ENCODE measurements at regions not wholly inside any gene's neighbourhood (a gene's known extent, or its start where the extent isn't known, plus 50 kb on each side); places are given as distances from the start of the nearest gene placed in this dataset.
"Not testable (repeated sequence)": the region's sequence is repeated elsewhere in the genome, so short reads cannot be mapped to it uniquely, and the experiment has no call there.

DNA sequence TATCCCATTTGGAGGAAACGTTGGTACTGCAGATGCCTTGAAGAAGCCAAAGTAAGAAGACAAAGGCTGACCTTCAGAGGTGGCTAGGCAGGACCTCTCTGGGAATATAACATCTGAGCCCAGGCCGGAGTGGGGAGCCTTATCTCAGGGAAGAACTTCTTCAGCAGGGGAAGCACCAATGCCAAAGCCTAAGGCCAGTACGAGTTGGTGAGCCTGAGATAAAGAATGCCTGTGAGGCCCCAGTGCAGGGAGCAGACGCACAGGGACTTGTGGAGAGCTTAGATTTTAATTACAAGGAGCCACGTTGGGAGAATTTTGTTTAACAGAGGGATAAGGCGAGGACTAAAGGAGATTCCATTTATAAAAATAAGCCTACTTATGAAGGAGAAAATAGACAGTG lies 468.8 kb upstream of the RUNX1 start:
- DNase-seq = no peak

DNA sequence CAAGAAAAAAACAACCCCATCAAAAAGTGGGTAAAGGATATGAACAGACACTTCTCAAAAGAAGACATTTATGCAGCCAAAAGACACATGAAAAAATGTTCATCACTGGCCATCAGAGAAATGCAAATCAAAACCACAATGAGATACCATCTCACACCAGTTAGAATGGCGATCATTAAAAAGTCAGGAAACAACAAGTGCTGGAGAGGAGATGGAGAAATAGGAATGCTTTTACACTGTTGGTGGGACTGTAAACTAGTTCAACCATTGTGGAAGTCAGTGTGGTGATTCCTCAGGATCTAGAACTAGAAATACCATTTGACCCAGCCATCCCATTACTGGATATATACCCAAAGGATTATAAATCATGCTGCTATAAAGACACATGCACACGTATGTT lies 467.2 kb upstream of the RUNX1 start:
- DNase-seq = not testable (repeated sequence)

DNA sequence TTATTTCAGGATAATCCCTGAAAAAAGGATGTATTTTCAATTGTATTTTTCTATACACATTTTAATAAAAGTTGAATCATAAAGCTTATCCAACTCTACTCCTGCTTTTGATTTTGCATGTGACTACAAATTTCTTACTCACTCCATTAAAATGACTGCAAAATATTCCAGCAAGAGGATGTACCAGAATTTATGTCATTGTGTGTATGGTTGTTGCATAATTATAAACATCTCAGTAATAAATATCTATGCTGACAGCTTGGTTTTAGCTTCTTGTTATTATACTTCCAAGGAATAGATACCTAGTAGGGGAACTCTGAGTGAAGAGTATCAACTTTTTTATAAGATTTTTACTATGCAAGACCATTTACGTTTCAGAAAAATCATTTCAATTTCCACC lies 463.2 kb upstream of the RUNX1 start:
- peak; percentile 55 for DNase-seq

DNA sequence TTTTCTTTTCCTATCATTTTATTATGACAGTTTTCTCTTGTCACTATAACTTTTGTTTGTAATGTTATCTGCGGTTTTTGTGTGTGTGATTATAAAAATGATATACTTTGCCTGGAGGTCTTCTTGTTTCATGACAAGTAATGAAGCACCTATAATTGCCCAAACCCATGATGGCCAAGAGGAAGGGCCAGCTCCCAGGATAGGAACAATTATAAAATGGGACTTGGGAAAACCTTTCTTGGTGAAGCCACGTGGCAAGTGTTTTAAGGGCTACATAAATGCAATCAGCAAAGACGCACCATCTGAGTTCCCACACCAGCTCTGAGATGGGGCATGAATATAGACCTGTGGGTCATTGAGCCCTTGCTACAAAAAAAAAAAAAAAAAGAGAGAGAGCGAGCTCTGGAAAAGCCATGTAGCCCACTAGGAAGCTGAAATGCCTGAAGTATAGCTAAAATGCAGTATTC lies 462.6 kb upstream of the RUNX1 start:
- DNase-seq = peak; percentile 72

DNA sequence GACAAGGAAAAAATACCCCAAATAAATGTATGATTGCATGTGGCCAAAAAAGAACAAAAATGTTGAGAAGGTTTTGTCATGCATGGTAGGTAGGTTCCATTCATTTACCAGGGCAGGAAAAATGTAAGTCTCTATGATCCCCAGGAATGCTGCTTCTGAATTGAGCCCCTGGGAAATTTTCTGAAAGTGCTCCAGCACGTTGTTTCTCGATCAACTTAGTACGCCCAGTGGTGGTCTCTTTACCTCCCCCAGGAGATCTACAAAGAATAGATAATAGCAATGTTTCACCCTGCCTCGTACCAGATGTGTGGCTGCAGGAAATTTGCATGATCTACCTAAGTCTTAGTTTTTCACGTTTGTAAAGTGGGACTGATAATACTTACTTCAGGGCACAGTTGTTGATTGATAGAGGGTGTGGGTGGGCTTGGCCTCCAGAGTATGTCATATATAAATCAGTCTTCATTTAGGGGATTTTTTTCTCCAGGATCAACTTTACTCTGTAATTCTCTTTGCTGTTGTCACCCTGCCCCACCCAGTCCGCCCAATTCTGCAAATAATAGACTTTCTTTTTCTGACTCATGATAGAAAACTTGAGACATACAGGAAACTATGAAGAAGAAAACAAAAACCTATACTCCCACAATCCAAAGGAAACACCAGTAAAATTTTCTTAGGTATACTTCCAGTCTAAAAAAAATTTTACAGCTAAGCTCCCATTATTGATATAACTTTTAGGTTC lies 462.0 kb upstream of the RUNX1 start:
- DNase-seq = peak; percentile 72

DNA sequence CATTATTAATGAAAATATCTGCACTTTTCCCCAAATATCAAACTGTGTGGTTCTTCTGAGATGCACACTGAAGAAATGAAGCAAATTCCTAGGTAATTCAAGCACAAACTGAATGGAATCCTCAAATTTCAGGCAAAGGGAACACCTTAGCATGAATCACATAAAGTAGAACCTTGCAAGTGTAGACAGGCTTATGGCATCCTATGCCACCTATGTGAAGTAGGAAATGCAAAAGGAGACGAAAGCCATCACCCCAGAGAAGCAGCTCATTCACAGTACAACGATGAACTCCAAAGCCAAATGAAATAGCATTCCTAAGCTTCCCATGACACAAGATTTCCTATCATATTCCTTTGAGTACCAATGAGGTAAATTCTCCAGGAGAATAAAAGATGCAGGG lies 461.2 kb upstream of the RUNX1 start:
- no peak for DNase-seq

DNA sequence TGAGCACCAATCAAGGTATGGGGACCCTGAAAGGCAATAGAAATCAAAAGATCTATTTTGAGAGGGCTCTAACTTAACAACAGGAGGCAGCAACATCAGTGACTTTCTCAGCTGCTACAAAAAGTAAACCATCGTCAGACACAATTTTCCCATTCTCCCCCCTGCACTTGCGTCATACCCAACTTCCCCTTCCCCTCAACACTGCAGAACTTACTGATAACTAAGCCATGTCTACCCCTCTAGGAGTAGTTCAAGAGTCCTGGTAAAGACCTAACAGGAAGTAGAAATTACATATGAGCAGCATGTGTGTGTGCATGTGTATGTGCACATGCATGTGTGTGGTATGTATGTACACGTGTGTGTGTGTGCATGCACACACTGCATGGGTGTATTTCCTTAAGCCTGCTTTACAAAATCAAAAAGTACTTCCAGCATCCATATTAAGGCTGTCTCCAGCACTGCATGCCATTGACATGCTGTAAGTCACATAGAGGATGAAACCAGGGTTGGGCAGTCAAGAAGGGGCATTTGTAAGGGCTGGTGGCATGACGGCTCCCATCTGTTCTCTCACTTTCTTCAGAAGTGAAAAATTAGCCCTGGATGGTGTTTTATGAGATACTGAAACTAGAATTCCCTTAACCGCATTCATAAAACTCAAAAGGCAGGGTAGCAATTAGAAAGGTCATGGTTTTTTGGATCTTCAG lies 460.1 kb upstream of the RUNX1 start:
- DNase-seq = no peak

DNA sequence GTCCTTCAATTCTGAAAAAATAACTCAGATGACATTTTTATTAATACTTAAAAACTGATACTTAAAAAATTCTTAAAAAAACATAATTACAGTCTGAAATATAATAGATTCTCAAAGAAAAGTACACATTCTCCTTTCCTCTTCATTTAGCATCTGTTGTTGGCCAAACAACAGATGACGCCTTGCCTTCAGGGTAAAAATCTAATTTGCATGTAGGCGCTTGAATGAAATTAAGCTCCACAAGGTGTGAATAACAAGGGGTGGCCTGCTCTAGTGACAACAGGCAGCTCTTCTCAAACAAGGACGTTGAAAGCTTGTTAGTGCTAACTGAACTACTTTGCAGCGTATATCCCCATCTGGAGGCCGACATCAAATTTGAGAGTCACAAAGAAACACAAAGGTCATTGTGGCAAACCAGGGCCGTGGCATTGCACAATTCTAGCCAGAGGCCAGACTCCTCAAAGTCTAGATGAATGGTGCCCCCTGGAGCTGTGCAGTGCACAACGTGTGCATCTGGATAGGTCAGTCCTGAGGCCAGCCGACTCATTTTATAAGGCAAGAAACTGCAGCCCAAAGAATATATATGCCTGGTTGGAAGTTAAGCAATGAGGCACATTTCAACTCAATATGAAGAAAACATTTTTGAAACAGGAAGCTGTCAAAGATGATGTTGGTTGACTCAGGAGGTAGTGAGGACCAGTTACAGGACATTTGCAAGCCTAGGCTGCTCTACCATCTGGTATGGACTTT lies 459.2 kb upstream of the RUNX1 start:
- DNase-seq = peak; percentile 41

DNA sequence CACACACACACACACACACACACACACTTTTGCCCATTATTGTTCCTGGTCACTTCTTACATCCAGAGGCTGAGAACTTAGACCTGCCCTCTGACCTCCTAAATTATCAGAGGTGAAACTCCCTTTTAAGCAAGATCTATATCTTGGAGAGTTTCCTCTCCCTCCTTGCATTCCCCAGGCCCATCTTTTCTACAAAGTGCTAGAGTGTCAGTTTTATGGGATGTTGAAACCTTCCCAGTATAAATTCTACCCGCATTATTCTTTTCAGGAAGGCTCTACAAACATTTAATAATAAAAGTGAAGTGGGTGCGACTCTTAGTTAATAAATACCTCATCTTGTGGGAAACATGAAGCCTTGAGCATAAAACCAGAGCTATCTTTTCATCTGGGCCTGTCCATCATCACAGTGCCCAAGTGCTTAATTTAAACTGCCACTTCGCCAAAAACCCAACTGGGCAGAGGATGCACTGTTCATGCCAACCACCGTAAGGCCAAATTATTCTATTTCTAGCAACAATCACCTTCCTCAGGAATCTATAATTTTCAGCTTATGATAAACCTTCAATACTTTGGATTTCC lies 458.2 kb upstream of the RUNX1 start:
- DNase-seq = no peak

DNA sequence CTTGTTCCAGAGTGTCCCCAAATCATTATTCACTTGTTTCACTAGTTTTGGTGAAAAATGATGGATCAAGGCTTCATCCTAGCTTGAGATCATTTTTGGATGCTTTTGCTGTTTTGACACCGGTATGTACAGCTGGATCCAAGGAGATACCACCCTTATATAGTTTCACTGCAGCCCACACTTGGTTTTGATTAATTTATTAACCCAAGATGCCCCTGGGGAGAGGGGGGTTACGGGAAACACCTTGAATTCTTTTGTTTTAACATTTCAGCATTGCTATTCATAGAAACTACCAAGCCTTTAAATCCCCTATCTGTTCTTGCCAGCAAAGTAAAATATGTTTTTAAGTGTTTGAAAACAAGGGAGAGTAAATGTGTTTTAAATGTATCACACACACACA lies 457.7 kb upstream of the RUNX1 start:
- no peak for DNase-seq

DNA sequence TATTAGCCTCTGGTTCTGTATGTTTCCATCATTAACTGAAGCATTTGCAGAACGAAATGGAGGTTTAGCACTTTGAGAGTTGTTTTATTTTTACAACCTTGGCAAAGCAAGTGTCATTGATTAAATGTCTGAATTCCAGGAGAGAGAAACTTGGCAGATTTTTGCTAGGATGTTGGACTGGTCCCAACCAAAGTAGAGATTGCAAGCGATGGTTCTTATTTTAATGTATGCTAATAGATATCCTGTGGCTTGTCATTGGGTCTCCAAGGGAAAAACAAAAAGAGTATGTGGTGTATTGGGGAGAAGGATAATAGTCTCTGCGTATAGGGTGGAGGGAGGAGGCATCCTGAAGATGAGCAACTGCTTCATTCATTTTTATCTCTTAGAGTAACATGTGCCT lies 457.2 kb upstream of the RUNX1 start:
- DNase-seq = peak; percentile 31

DNA sequence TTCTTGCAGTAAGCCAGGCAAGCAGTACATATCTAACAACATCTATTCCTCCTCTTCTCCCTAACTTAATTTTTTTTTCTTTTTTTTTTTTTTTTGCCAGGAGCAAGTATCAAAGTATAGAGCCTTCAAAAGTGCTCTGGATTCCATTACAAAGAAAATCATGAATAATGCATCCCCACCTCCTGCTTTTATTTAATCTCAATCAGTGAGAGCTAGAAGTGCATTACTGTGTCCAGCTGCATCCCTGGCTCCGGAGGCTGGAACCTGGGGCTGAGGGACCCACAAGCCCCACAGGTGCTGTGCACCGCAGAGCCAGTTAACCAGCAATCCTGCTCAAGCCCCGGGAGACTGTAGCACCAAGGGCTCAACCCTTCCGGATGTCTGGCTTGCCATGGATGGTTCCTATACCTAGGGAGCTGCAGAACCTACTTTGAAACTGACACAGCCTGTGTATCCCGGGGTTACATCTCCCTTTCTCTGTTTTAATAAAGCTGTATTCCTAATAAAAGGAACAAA lies 455.9 kb upstream of the RUNX1 start:
- DNase-seq = no peak

DNA sequence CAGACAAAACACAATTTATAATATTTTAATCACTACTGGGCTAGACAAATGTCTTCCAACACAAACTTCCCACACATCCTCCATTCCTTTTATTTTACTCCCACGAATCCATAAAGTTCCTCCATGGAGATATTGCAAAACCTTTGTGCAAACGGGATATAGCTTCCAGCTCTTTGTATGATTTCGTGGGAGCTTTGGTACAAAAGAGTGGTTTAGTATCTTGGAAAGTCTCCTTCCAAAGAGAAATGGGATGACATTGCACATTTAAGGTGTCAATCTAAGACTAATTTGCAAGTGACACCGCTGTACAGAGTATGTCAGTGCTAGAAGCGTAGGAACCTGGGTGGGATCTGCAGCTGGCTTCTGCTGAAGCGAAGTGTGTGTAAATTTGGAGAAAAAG lies 455.2 kb upstream of the RUNX1 start:
- DNase-seq = no peak

DNA sequence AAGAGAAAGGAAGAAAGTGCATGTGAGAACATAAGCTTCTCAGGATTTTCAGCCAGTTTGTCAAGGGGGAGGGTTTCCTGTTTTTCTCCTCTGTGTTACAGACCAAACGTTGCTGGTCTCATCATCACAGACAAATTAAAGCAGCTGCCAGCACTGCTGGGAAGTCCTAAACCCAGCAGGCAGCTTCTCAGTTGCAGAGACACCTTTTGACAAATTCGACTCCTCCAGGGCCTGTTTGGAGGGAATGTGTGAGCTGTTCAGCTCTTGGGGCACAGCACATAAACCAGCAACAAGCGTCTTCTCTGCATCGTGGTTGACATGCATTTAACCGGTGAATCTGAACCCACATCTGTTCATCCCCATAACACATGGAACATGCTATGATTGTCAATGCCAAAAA lies 454.6 kb upstream of the RUNX1 start:
- peak; percentile 27 for DNase-seq

DNA sequence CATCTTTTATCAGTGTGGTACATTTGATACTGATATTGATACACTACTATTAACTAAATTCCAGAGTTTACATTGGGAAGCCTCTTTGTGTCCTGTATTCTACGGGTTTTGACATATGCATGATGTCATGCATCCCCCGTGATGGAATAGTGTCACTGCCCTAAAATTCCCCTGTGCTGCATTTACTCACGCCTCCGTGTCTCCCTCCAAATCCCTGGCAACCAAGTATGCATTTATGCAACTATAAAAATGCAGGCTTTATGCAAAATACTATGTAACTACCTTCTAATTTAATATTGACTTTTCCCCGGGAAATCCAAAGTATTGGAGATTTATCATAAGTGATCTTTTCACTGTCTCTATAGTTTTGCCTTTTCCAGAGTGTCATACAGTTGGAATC lies 453.7 kb upstream of the RUNX1 start:
- no peak for DNase-seq

DNA sequence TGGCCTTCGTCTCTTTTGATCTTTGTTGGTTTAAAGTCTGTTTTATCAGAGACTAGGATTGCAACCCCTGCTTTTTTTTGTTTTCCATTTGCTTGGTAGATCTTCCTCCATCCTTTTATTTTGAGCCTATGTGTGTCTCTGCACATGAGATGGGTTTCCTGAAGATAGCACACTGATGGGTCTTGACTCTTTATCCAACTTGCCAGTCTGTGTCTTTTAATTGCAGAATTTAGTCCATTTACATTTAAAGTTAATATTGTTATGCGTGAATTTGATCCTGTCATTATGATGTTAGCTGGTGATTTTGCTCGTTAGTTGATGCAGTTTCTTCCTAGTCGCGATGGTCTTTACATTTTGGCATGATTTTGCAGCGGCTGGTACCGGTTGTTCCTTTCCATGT lies 448.4 kb upstream of the RUNX1 start:
- DNase-seq = not testable (repeated sequence)

DNA sequence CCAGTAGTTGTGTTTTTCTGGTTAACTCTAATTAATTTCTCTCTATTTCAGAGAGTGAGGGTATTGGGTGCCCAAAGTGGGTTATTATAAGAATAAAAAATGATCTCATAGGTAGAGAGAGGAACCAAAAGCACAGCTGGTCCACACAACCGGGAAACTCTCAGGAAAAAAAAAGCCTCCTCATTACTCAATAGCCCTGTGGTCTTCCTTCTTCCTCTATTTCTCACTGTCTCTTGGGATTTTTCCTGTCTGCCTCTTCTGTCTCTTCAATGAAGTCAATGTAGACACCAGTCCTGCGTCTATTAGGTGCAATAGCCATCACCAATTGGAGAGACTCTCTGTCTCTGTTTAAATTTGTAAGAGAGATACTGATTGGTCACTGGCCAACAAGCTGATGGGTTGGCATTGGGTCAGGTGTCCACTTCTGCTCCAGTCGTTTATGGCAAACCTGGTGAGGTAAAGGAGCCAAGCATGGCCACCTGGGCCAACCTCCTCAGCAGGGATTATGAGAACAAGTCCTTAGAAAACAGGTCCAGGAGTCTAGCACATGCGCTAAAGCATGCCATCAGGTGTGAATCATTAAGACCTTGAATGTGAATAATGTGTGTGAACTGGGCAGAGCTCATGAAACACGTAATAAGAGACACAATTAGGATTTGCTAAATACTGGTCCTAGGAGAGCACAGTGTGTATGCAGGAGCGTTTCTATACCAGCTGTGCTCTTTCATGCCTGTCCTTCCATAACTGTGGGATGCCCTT lies 443.0 kb upstream of the RUNX1 start:
- DNase-seq = no peak

DNA sequence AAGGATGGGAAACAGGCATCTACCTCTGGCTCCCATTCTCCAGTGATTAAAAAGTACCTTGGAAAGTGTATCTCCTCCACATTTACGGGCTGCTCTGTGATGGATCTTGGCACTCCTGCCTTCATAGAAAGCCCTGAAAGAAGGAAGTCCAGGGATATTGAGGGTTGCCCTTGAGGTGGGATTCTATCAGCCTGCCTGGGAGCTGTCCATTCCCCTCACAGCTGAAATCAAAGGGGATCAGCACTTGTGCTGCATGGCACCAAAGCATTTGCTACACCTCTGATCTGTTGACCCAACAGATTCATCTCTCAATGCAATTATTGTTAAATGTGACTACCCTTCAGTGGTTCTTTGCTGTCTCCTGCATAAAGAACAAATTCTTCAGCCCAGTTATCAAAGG lies 442.0 kb upstream of the RUNX1 start:
- no peak for DNase-seq

DNA sequence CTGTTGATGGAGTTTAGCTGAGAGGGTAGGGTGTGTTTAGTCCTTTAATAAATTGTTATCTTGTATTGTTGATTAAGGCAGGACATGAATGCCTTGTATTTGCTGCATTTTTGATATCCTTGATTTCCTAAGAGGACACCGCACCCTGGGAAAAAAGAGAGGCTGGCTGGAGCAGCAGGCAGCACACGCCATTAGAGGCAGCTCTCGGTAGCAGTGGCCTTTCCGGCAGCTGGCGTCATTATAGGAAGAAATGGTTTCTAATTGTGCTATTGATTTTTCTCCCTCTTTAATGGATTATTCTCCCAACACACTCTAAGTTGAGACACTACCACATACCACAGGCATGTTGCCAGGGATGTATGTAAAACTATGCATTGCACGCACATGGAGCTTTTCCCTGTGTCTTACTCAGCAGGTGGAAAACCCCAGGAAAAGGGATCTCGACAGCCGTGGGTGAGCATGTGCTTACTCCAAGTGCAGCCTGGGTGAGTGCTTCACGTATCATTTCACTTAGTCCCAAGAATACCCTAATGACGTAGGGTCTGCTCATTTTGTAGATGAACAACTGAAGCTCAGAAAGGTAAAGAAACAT lies 440.4 kb upstream of the RUNX1 start:
- no peak for DNase-seq

DNA sequence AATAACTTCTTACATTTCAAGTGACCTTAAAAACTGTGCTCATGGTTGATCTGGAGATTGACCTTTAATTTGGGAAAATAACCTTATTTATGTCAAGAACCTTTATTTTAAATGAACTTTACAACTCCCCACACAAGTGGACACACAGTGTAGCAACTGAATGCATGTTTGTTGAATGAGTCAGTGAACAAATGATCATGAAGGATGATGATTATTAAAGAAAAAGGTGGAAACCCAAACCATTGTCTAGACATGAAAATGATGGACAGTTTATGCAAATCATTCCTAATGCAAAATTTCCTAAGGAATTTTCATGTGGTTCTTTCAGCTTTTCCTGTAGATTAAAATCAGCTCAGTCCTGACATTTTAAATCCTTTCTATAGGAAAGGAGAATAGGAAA lies 439.8 kb upstream of the RUNX1 start:
- DNase-seq = peak; percentile 33

DNA sequence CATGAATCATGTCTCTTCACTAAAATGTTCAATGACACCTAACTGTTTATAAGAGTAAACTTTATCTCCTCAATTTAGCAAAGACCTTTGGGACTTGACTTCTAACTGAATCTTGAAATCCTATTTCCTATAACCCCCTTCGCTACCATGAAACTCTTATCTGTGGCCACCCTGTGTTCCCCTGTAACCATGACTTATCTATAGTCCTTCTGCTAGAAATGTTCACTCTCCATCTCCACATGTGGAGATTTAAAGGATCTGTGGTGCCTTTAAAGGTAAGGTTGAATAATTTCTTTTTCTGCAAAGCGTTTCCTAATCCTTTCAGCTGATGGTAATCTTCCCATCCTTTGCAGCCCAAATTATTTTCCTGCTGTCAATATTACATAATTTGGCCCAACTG lies 436.3 kb upstream of the RUNX1 start:
- DNase-seq = no peak

DNA sequence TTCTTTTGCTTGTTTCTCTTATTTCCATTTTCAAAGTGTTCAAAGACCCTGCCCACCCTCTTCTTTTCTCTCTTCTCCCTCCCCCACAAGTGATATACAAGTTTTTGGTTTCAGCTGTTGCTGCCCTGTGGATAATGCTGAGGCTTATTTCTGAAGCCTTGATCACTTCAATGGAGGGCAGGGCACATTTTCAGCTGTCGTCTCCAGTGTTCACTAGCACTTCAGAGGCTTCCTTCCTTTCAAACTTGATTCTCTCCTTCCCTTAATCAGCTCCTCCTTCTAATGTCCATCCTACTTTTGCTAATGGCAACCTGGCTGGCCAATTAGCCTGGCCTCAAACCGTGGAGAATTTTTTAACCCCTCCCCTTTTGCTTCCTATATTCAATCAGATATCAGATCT lies 435.7 kb upstream of the RUNX1 start:
- no peak for DNase-seq
